ENCODE measurements at regions not wholly inside any gene's neighbourhood (a gene's known extent, or its start where the extent isn't known, plus 50 kb on each side); places are given as distances from the start of the nearest gene placed in this dataset.

- no peak for TF ChIP-seq CTCF (conservative IDR thresholded peaks at IDR 0.05; ENCODE audit: low read length)
- no peak for TF ChIP-seq EZH2phosphoT487 (IDR thresholded peaks at IDR 0.05; ENCODE audit: borderline replicate concordance)
These were observed 57.5 kb upstream of the IFFO2 start for GRCh38 chr1:19013826-19014548.

All from Loucy (cell line).